ENCODE measurements at regions not wholly inside any gene's neighbourhood (a gene's known extent, or its start where the extent isn't known, plus 50 kb on each side); places are given as distances from the start of the nearest gene placed in this dataset.

GRCh38 chr10:106033065-106033464, 1131.4 kb downstream of the SORCS1 start:
- H3K4me3 ChIP-seq (ENCODE audit: low read depth, low read length) = no peak overlapping the region
- POLR2A ChIA-PET = no interaction called here
- Mint-ChIP-seq H3K36me3 (ENCODE audit: insufficient read depth, unreplicated experiment) (no peaks in the 10 kb centered on the region), H3K27ac (ENCODE audit: unreplicated experiment) (no peak overlapping the region), H3K9me3 (ENCODE audit: unreplicated experiment) (peaks cover 11% of the 10 kb centered on the region), H3K4me3 (ENCODE audit: unreplicated experiment) (no peak overlapping the region), H3K27me3 (ENCODE audit: insufficient read depth, unreplicated experiment) (no peaks in the 10 kb centered on the region), H3K4me1 (ENCODE audit: low read depth, unreplicated experiment) (no peaks in the 10 kb centered on the region)
- CTCF ChIA-PET = no interaction called here
- DNase-seq = no peak
- no peaks in the 10 kb centered on the region for H3K4me1 ChIP-seq
- no peak for TF ChIP-seq CTCF (IDR thresholded peaks at IDR 0.05; ENCODE audit: insufficient read depth in 1 of 2, low read depth in 1 of 2, low read length in 1 of 2, severe bottlenecking in 1 of 2, unreplicated experiment in 1 of 2)
- H3K9me3 ChIP-seq = no peaks in the 10 kb centered on the region
- no peaks in the 10 kb centered on the region for H3K27me3 ChIP-seq (replicated peaks; ENCODE audit: control insufficient read depth, insufficient read depth, low read length)
- intact Hi-C loops (cut with micrococcal nuclease; ENCODE audit: unreplicated experiment) = no loop called here
- BruUV-seq (replicated peaks) = no TSS peak
- no peaks in the 10 kb centered on the region for H3K36me3 ChIP-seq (ENCODE audit: control insufficient read depth, insufficient read depth, low read length)

GRCh38 chr10:106032450-106033002, 1132.0 kb downstream of the SORCS1 start:
- DNase-seq = no peak
- no peak for TF ChIP-seq CTCF (IDR thresholded peaks at IDR 0.05; ENCODE audit: insufficient read depth in 1 of 2, low read depth in 1 of 2, low read length in 1 of 2, severe bottlenecking in 1 of 2, unreplicated experiment in 1 of 2)
- intact Hi-C loops (cut with micrococcal nuclease; ENCODE audit: unreplicated experiment) = no loop called here
- Histone ChIP-seq H3K36me3 (ENCODE audit: control insufficient read depth, insufficient read depth, low read length) (no peaks in the 10 kb centered on the region), H3K27me3 (replicated peaks; ENCODE audit: control insufficient read depth, insufficient read depth, low read length) (no peaks in the 10 kb centered on the region), H3K9me3 (no peaks in the 10 kb centered on the region), H3K4me3 (ENCODE audit: low read depth, low read length) (no peak overlapping the region), H3K4me1 (no peaks in the 10 kb centered on the region)
- POLR2A ChIA-PET = no interaction called here
- no TSS peak for BruUV-seq (replicated peaks)
- H3K36me3 Mint-ChIP-seq (ENCODE audit: insufficient read depth, unreplicated experiment) = no peaks in the 10 kb centered on the region
- no peak overlapping the region for H3K4me3 Mint-ChIP-seq (ENCODE audit: unreplicated experiment)
- H3K27ac Mint-ChIP-seq (ENCODE audit: unreplicated experiment) = no peak overlapping the region
- H3K4me1 Mint-ChIP-seq (ENCODE audit: low read depth, unreplicated experiment) = no peaks in the 10 kb centered on the region
- peaks cover 11% of the 10 kb centered on the region for H3K9me3 Mint-ChIP-seq (ENCODE audit: unreplicated experiment)
- CTCF ChIA-PET = no interaction called here
- H3K27me3 Mint-ChIP-seq (ENCODE audit: insufficient read depth, unreplicated experiment) = no peaks in the 10 kb centered on the region

GRCh38 chr10:106027240-106027639, 1137.3 kb downstream of the SORCS1 start:
- DNase-seq = no peak
- Mint-ChIP-seq H3K4me3 (ENCODE audit: unreplicated experiment) (no peak overlapping the region), H3K27ac (ENCODE audit: unreplicated experiment) (no peak overlapping the region), H3K9me3 (ENCODE audit: unreplicated experiment) (no peaks in the 10 kb centered on the region), H3K27me3 (ENCODE audit: insufficient read depth, unreplicated experiment) (no peaks in the 10 kb centered on the region), H3K4me1 (ENCODE audit: low read depth, unreplicated experiment) (no peaks in the 10 kb centered on the region), H3K36me3 (ENCODE audit: insufficient read depth, unreplicated experiment) (no peaks in the 10 kb centered on the region)
- no TSS peak for BruUV-seq (replicated peaks)
- ChIA-PET CTCF (no interaction called here), POLR2A (no interaction called here)
- H3K36me3 ChIP-seq (ENCODE audit: control insufficient read depth, insufficient read depth, low read length) = no peaks in the 10 kb centered on the region
- no peaks in the 10 kb centered on the region for H3K9me3 ChIP-seq
- intact Hi-C loops (cut with micrococcal nuclease; ENCODE audit: unreplicated experiment) = no loop called here
- TF ChIP-seq CTCF (IDR thresholded peaks at IDR 0.05; ENCODE audit: insufficient read depth in 1 of 2, low read depth in 1 of 2, low read length in 1 of 2, severe bottlenecking in 1 of 2, unreplicated experiment in 1 of 2) = no peak
- no peak overlapping the region for H3K4me3 ChIP-seq (ENCODE audit: low read depth, low read length)
- no peaks in the 10 kb centered on the region for H3K27me3 ChIP-seq (replicated peaks; ENCODE audit: control insufficient read depth, insufficient read depth, low read length)
- no peaks in the 10 kb centered on the region for H3K4me1 ChIP-seq

All from Caco-2 (cell line).